T-helper 2 cell treated with Interferon-gamma antibody and Interleukin-4, amounts not matched to agents 100 ng/mL and 5 ng/mL, for 36 hours (primary cell): ENCODE measurements at regions not wholly inside any gene's neighbourhood (a gene's known extent, or its start where the extent isn't known, plus 50 kb on each side); places are given as distances from the start of the nearest gene placed in this dataset.

ENCODE experiments used
- intact Hi-C: fragments of 100-400 bp; cut with micrococcal nuclease; formaldehyde crosslinking; loops from one replicate; pipeline ENCODE4 v1.15.1; 2023

- intact Hi-C loops: no loop called here
These were observed 58.9 kb downstream of the IRX1 start for GRCh38 chr5:3654515-3654914.

- intact Hi-C loops: no loop called here
These were observed 61.2 kb downstream of the IRX1 start for GRCh38 chr5:3656803-3657202.

GRCh38 chr5:3657364-3658022 lies 61.9 kb downstream of the IRX1 start:
- intact Hi-C loops: no loop called here

DNA sequence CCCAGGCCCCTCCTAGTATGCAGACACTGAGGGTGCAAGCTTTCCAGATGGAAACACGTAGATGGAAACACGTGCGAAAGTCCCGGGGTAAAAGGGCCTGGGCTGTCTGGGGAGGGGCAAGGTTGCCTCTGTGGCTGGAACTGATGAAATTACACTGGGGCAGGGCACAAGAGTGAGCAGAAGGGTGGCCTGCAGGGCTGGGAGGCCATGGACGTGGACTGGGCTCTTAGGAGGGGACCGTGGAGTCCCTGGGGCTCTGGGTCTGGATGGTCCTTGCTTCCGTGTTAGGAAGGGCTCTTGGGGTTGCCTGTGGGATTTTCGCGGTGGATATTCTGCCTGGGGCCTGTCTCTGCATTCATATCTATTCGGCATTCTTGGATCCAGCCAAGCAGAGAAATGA lies 63.3 kb downstream of the IRX1 start:
- intact Hi-C loops: no loop called here

DNA sequence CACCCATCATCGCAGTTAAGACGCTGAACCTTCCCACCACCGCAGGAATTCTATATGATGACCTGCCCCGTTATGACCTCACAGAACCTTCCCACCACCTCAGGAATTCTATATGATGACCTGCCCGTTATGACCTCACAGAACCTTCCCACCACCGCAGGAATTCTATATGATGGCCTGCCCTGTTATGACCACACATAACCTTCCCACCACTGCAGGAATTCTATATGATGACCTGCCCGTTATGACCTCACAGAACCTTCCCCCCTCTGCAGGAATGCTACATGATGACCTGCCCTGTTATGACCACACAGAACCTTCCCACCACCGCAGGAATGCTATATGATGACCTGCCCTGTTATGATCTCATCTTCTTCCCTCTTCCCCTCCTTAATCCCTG lies 64.3 kb downstream of the IRX1 start:
- intact Hi-C loops: no loop called here

DNA sequence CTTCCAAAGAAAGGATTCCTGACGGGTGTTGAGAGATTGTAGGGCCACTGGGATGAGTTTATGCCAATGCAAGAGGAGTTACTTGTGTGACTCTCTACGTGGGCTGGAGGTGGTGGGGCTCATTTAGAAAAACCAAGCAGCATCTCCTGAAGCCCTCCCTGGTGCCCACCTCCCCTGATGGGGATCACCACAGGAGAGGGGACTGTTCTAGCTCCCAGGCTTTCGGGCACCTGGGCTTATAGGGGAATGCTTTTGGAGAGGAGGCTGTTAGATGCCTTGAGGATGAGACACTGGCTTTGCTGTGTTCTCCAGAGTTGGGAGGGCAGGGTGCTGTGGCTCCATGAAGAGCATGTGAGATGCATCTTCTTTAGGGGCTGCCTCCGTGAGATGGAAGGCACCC lies 65.0 kb downstream of the IRX1 start:
- intact Hi-C loops: no loop called here

- intact Hi-C loops: no loop called here
These were observed 66.2 kb downstream of the IRX1 start for GRCh38 chr5:3661755-3662296.

DNA sequence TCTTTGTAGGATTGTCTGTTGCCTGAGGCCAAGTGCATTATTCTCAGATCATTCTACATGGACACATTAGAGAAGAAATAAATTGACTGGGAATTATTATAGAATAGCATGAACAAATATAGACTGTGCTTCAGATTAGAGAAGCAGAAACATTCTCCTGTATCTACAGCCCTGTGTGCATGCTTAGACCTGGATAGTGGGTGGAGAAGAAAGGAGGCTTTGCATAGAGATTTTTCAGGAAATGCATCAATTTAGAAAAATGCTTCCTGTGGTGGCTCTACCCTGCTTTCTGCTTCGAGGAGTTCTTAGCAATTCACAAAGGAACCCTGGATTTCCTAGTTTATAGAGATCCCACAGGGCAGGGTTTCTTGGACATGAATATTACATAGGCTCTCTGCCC lies 66.7 kb downstream of the IRX1 start:
- intact Hi-C loops: no loop called here

DNA sequence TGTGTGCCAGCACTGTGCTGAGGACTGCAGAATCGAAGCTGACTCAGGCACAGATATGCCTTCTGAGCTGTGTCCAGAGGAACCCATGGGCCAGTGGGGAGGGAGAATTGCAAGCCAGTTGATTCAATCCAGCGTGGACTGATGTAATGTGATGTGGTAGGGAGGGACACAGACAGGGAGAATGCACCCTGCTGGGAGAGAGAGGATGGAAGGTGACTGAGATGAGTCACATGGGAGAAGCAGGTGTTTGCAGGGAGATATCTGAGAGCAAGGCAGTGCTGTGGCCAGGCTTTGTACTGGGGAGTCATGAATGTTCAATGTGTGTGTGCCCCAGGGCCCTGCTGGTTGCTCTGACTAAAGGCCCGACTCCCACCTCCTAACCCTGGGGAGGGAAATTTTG lies 75.7 kb downstream of the IRX1 start:
- intact Hi-C loops: no loop called here

DNA sequence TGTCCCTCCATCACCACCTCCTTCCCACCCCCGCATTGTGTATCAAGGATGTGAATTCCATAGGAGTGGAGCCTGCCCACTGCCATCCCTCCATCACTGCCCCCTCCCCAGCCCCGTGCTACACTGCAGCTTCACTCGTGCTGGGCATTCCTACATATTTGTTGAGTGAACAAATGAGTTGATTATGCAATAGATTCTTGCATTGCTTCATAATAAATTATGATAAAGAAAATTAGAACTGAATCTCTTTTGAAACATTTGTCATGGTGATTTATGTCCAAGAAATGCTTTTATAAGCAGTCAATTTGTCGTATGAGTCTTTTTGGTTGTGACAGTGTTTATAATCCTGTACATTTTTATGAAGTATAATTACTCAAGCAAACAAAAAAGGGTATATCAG lies 83.2 kb downstream of the IRX1 start:
- intact Hi-C loops: no loop called here

- intact Hi-C loops: no loop called here
These were observed 85.2 kb downstream of the IRX1 start for GRCh38 chr5:3680821-3681220.

- intact Hi-C loops: no loop called here
These were observed 88.5 kb downstream of the IRX1 start for GRCh38 chr5:3684118-3684517.

- intact Hi-C loops: no loop called here
These were observed 89.2 kb downstream of the IRX1 start for GRCh38 chr5:3684771-3685354.

- intact Hi-C loops: no loop called here
These were observed 99.2 kb downstream of the IRX1 start for GRCh38 chr5:3694819-3695218.

GRCh38 chr5:3695818-3696217 lies 100.2 kb downstream of the IRX1 start:
- intact Hi-C loops: no loop called here

DNA sequence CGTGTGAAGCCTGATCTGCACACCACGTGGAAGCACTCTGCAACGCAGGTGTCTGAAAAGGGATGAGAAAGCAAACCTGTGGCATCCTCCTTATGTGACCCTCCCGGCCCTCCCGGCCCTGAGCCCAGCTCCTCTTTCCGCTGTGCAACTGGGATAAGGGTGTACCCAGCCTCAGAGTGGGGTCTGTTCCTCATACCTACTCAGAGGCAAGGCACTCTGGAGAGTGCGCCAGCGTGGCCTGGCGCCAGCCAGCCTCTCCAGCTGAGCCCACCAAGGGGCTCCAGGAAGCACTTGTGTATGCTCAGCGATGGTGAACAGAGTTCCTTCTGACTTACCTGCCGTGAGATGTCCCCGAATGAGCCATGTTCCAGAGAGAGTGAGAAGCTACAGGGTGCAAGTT lies 102.8 kb downstream of the IRX1 start:
- intact Hi-C loops: no loop called here

DNA sequence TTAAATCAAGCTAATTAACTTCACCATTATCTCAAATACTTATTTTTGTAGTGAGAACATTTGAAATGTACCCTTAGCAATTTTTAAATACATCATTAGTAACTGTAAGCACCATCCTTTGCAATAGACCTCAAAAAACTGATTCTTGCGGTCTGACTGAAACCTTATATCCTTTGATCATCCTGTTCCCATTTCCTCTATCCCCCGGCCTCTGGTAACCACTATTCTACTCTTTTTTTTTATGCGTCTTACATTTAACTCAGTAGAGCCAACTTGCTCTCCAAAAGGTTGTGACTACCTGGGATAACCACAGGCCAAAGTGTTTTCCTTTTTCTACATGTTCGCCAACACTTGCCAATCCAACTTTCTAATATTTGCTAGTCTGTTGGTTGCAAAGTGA lies 106.1 kb downstream of the IRX1 start:
- intact Hi-C loops: no loop called here

- intact Hi-C loops: no loop called here
These were observed 109.0 kb downstream of the IRX1 start for GRCh38 chr5:3704661-3705060.

DNA sequence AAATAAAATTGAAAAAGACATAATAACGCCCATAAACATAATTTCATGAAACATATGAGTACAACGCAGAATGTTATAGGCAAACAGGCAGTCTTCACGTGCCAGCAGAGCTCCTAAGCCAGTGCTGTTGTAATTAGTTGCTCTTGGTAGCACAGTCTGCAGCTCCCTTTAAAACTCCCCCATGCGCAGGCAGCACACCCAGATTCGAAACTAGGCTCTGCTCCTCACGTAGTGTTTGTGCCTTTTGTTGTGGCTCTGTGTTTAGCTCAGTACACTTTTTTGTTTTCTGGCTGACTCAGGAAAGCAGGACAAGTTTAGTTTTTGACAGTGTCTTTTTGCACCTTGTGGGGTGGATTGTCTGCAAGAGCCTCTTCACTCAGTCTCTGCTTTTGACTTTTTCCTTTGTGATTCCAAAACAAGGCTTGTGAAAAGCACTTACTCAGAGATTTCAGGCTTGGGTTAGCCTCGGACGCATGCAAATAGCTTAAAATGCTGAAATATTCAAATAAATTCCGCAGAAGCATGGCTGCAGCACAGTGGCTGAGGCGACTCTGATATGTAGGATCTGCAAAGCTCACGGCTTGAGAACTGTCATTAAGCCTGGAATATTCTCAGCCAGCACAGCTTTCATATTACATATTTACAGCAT lies 113.6 kb downstream of the IRX1 start:
- intact Hi-C loops: no loop called here

- intact Hi-C loops: no loop called here
These were observed 114.2 kb downstream of the IRX1 start for GRCh38 chr5:3709717-3710348.

GRCh38 chr5:3715062-3715461 lies 119.4 kb downstream of the IRX1 start:
- intact Hi-C loops: no loop called here

DNA sequence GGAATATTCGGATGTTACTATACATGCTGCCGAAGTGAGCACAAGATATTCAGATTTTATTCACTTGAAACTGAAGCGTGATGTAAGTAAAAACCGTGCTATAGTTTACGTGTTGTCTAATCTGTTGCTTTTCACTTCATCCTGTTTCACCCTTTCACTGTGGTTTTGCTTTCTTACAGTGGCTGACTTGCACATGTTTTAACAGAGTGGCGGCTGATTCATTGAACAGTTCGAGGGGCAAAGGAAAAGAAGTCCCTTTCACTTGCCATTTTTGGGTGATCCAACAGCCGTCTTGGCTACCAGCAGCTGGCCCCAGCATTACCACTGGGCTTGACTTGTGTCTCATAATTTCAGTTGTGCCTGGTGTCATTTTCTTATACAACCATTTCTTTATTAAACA lies 134.0 kb downstream of the IRX1 start:
- intact Hi-C loops: no loop called here
